HL-60 (cell line): ENCODE measurements at regions not wholly inside any gene's neighbourhood (a gene's known extent, or its start where the extent isn't known, plus 50 kb on each side); places are given as distances from the start of the nearest gene placed in this dataset.

Experiments
- DNase-seq, 2 experiments: peaks; one replicate each; pipeline ENCODE4 v3.0.0-alpha.2; 2010 to 2020; ENCODE audit warnings: low read depth in 1 of 2, low spot score in 1 of 2
- H3K27ac ChIP-seq: fragments of 250-450 bp; sonication (Bioruptor Pico); replicated peaks from 2 replicates; pipeline ENCODE4 v1.5.1; 2020; ENCODE audit warnings: mild to moderate bottlenecking, moderate library complexity
- H3K27me3 ChIP-seq: fragments of 250-450 bp; sonication (Bioruptor Pico); 2 replicates; pipeline ENCODE4 v1.5.1; 2021; ENCODE audit warnings: mild to moderate bottlenecking, moderate library complexity; ENCODE audit not compliant: insufficient read depth, poor library complexity, severe bottlenecking
- H3K4me3 ChIP-seq: replicated peaks from 2 replicates; pipeline ENCODE4 v1.5.1; 2011; ENCODE audit warnings: mild to moderate bottlenecking, control low read depth, low read length; ENCODE audit not compliant: insufficient read depth
- GABPA ChIP-seq: IDR thresholded peaks from 2 replicates; pipeline ENCODE4 v1.6.1; 2012; ENCODE audit warnings: low read depth
- POLR2AphosphoS5 ChIP-seq: IDR thresholded peaks from 2 replicates; pipeline ENCODE4 v1.6.1; 2012; ENCODE audit warnings: low read depth
- SPI1 ChIP-seq: IDR thresholded peaks from 2 replicates; pipeline ENCODE4 v1.6.1; 2012; ENCODE audit warnings: low read depth, mild to moderate bottlenecking, borderline replicate concordance
- TF ChIP-seq, protein P1 (sequence below): IDR thresholded peaks from 2 replicates; pipeline ENCODE4 v1.6.1; 2012; ENCODE audit warnings: low read depth; ENCODE audit not compliant: insufficient replicate concordance
- TF ChIP-seq, protein P2 (sequence below): IDR thresholded peaks from one replicate; pipeline ENCODE4 v1.5.1; 2011; ENCODE audit warnings: low read length, control low read depth, inconsistent platforms; ENCODE audit not compliant: insufficient read depth

DNA sequence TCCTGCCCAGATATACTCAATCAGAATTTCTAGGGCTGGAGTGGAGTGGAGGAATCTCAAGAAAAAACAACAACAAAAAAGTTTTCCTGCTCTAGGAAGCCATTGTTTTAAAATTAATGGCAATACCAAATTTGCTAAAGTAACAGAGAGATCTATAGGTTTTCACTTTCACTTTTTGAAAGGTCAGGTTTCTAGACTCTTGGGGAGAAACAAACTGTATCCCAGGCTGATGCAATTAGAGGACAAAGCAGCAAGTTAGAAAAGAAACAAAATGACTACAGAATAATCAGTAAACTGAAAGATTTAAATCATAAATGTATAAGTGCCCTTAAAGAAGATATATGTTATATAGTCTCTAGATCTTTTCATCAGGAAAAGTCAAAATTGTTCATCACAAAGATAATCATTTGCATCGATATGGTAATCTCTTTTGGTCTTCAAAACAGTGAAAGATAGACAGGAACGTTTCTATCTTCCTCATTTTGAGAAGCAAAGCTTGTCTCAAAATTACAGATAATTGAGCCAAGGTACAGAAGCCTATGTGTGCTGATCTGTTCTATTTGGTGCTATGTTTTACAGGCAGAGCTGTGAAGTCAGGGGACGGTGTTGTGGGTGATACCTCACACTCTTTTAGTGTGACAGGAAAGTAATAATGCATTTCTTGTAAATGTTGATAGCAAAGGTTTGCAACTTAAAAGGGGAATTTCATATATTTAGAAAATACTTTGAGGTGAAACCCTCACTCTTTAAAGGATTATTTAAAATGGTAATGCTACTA is 1746.6 kb upstream of the C9orf72 start:
- Histone ChIP-seq H3K27ac (no peak overlapping the region), H3K4me3 (no peak overlapping the region), H3K27me3 (no peaks in the 10 kb centered on the region)
- TF ChIP-seq SPI1 (no peak), GABPA (no peak), POLR2AphosphoS5 (no peak)
- TF ChIP-seq, protein P1, sequence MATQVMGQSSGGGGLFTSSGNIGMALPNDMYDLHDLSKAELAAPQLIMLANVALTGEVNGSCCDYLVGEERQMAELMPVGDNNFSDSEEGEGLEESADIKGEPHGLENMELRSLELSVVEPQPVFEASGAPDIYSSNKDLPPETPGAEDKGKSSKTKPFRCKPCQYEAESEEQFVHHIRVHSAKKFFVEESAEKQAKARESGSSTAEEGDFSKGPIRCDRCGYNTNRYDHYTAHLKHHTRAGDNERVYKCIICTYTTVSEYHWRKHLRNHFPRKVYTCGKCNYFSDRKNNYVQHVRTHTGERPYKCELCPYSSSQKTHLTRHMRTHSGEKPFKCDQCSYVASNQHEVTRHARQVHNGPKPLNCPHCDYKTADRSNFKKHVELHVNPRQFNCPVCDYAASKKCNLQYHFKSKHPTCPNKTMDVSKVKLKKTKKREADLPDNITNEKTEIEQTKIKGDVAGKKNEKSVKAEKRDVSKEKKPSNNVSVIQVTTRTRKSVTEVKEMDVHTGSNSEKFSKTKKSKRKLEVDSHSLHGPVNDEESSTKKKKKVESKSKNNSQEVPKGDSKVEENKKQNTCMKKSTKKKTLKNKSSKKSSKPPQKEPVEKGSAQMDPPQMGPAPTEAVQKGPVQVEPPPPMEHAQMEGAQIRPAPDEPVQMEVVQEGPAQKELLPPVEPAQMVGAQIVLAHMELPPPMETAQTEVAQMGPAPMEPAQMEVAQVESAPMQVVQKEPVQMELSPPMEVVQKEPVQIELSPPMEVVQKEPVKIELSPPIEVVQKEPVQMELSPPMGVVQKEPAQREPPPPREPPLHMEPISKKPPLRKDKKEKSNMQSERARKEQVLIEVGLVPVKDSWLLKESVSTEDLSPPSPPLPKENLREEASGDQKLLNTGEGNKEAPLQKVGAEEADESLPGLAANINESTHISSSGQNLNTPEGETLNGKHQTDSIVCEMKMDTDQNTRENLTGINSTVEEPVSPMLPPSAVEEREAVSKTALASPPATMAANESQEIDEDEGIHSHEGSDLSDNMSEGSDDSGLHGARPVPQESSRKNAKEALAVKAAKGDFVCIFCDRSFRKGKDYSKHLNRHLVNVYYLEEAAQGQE = no peak
- TF ChIP-seq, protein P2, sequence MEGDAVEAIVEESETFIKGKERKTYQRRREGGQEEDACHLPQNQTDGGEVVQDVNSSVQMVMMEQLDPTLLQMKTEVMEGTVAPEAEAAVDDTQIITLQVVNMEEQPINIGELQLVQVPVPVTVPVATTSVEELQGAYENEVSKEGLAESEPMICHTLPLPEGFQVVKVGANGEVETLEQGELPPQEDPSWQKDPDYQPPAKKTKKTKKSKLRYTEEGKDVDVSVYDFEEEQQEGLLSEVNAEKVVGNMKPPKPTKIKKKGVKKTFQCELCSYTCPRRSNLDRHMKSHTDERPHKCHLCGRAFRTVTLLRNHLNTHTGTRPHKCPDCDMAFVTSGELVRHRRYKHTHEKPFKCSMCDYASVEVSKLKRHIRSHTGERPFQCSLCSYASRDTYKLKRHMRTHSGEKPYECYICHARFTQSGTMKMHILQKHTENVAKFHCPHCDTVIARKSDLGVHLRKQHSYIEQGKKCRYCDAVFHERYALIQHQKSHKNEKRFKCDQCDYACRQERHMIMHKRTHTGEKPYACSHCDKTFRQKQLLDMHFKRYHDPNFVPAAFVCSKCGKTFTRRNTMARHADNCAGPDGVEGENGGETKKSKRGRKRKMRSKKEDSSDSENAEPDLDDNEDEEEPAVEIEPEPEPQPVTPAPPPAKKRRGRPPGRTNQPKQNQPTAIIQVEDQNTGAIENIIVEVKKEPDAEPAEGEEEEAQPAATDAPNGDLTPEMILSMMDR = no peak
- DNase-seq = no peak

- Histone ChIP-seq H3K27me3 (no peaks in the 10 kb centered on the region), H3K4me3 (no peak overlapping the region), H3K27ac (no peak overlapping the region)
- no peak for DNase-seq
- TF ChIP-seq SPI1 (no peak), GABPA (no peak), POLR2AphosphoS5 (no peak)
- TF ChIP-seq, protein P2 = no peak
- TF ChIP-seq, protein P1 = no peak
Observed at GRCh38 chr9:29322240-29322639, 1749.0 kb upstream of the C9orf72 start.

DNA sequence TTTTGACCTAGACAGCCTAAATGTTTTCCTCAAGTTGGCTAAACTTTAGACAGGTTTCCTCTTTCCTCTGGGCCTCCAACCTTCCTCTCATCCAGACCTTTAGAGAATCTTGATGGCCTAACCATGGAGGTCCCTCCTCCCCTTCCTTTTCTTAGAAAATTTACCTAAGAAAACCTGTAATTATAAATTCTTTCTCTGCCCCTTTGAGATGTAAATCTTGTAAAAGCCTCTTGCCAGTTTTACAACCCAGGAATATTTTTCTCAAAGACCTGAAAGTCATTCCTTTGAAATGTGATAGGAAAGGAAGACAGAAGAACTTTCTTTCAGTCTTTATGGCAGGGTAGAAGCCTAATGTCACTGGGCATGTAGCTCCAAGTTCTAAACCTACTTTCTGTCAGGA is 1752.6 kb upstream of the C9orf72 start:
- TF ChIP-seq POLR2AphosphoS5 (no peak), SPI1 (no peak), GABPA (no peak)
- TF ChIP-seq, protein P1 = no peak
- TF ChIP-seq, protein P2 = no peak
- Histone ChIP-seq H3K27ac (no peak overlapping the region), H3K4me3 (no peak overlapping the region), H3K27me3 (no peaks in the 10 kb centered on the region)
- no peak for DNase-seq
